ENCODE measurements at regions not wholly inside any gene's neighbourhood (a gene's known extent, or its start where the extent isn't known, plus 50 kb on each side); places are given as distances from the start of the nearest gene placed in this dataset.

DNA sequence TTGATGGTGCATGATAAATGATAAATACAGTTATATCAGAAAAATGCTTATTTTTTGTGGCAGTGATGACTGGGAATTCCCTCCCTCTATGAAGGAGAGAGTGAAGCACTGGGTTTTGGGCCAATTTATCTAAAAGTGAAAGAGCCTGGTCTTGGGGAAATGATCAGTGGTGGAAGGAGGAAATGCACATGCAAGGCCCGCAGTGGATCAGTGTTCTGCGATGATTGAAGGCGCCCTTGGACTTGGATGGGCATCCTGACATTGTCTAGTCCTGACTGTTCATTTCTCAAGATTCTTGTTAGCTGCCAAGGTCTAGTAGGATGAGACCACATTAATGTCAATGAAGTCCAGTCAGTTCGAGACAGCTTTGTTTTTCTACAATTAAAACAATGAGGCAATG, 272.0 kb upstream of the SLC35B3 start:
- H3K4me3 ChIP-seq (ENCODE audit: low read depth, low read length), result no peak overlapping the region
- no peak overlapping the region for H3K27ac ChIP-seq (ENCODE audit: low read depth, low read length)
- no peaks in the 10 kb centered on the region for H3K36me3 ChIP-seq (ENCODE audit: insufficient read depth, low read length)
- no peak overlapping the region for H2AFZ ChIP-seq (ENCODE audit: low read length, unreplicated experiment)
- H3K27me3 ChIP-seq (ENCODE audit: insufficient read depth, low read length), result no peaks in the 10 kb centered on the region
- H3K4me1 ChIP-seq (ENCODE audit: control insufficient read depth, insufficient read depth, low read length, unreplicated experiment), result no peaks in the 10 kb centered on the region
- H3K79me2 ChIP-seq (ENCODE audit: control insufficient read depth, insufficient read depth, low read length, unreplicated experiment), result no peaks in the 10 kb centered on the region

DNA sequence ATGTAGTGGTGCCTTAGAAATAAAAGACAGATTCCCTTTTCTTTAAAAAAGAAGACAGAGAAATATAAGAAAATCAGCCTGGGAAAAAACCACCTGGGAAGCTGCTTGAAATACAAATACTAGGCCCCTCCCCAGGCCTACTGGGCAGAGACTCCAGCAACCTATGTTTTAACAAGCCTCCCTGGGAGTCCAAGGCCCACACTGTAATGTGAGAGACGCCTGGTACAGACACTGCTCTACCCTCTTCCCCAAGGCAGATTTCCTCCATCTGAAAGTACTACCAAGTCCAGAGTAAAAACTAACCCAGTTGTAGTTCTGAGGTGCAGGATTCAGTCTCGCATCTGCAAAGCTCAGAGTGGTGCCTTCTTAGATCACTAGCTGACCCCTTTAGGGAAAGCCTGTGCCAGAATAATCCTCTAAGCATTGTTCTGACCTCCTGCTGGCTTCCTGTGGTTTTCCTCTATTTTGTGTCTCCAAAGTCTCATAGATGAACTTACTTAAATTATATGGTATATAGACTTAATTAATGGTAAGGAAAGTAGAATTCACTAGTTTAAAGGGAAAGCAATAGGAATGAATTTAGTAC, 270.2 kb upstream of the SLC35B3 start:
- Histone ChIP-seq H3K27me3 (ENCODE audit: insufficient read depth, low read length) (no peaks in the 10 kb centered on the region), H3K36me3 (ENCODE audit: insufficient read depth, low read length) (no peaks in the 10 kb centered on the region), H2AFZ (ENCODE audit: low read length, unreplicated experiment) (no peak overlapping the region), H3K27ac (ENCODE audit: low read depth, low read length) (no peak overlapping the region), H3K79me2 (ENCODE audit: control insufficient read depth, insufficient read depth, low read length, unreplicated experiment) (no peaks in the 10 kb centered on the region), H3K4me3 (ENCODE audit: low read depth, low read length) (no peak overlapping the region), H3K4me1 (ENCODE audit: control insufficient read depth, insufficient read depth, low read length, unreplicated experiment) (no peaks in the 10 kb centered on the region)

GRCh38 chr6:8703059-8703458, 267.7 kb upstream of the SLC35B3 start:
- Histone ChIP-seq H3K27ac (ENCODE audit: low read depth, low read length) (no peak overlapping the region), H3K27me3 (ENCODE audit: insufficient read depth, low read length) (no peaks in the 10 kb centered on the region), H3K79me2 (ENCODE audit: control insufficient read depth, insufficient read depth, low read length, unreplicated experiment) (no peaks in the 10 kb centered on the region), H3K4me3 (ENCODE audit: low read depth, low read length) (no peak overlapping the region), H3K36me3 (ENCODE audit: insufficient read depth, low read length) (no peaks in the 10 kb centered on the region), H3K4me1 (ENCODE audit: control insufficient read depth, insufficient read depth, low read length, unreplicated experiment) (no peaks in the 10 kb centered on the region), H2AFZ (ENCODE audit: low read length, unreplicated experiment) (no peak overlapping the region)

GRCh38 chr6:8688821-8689220, 253.5 kb upstream of the SLC35B3 start:
- Histone ChIP-seq H3K36me3 (ENCODE audit: insufficient read depth, low read length) (no peaks in the 10 kb centered on the region), H2AFZ (ENCODE audit: low read length, unreplicated experiment) (no peak overlapping the region), H3K4me1 (ENCODE audit: control insufficient read depth, insufficient read depth, low read length, unreplicated experiment) (no peaks in the 10 kb centered on the region), H3K79me2 (ENCODE audit: control insufficient read depth, insufficient read depth, low read length, unreplicated experiment) (no peaks in the 10 kb centered on the region), H3K27me3 (ENCODE audit: insufficient read depth, low read length) (no peaks in the 10 kb centered on the region), H3K27ac (ENCODE audit: low read depth, low read length) (no peak overlapping the region), H3K4me3 (ENCODE audit: low read depth, low read length) (no peak overlapping the region)

GRCh38 chr6:8686077-8686476, 250.7 kb upstream of the SLC35B3 start:
- Histone ChIP-seq H3K4me3 (ENCODE audit: low read depth, low read length) (no peak overlapping the region), H3K36me3 (ENCODE audit: insufficient read depth, low read length) (no peaks in the 10 kb centered on the region), H3K4me1 (ENCODE audit: control insufficient read depth, insufficient read depth, low read length, unreplicated experiment) (no peaks in the 10 kb centered on the region), H3K27ac (ENCODE audit: low read depth, low read length) (no peak overlapping the region), H3K27me3 (ENCODE audit: insufficient read depth, low read length) (no peaks in the 10 kb centered on the region), H2AFZ (ENCODE audit: low read length, unreplicated experiment) (no peak overlapping the region), H3K79me2 (ENCODE audit: control insufficient read depth, insufficient read depth, low read length, unreplicated experiment) (no peaks in the 10 kb centered on the region)

- no peaks in the 10 kb centered on the region for H3K36me3 ChIP-seq (ENCODE audit: insufficient read depth, low read length)
- H3K27ac ChIP-seq (ENCODE audit: low read depth, low read length), result no peak overlapping the region
- H2AFZ ChIP-seq (ENCODE audit: low read length, unreplicated experiment), result no peak overlapping the region
- H3K27me3 ChIP-seq (ENCODE audit: insufficient read depth, low read length), result no peaks in the 10 kb centered on the region
- no peaks in the 10 kb centered on the region for H3K4me1 ChIP-seq (ENCODE audit: control insufficient read depth, insufficient read depth, low read length, unreplicated experiment)
- H3K79me2 ChIP-seq (ENCODE audit: control insufficient read depth, insufficient read depth, low read length, unreplicated experiment), result no peaks in the 10 kb centered on the region
- H3K4me3 ChIP-seq (ENCODE audit: low read depth, low read length), result no peak overlapping the region
These were observed 247.9 kb upstream of the SLC35B3 start for GRCh38 chr6:8683204-8683603.

DNA sequence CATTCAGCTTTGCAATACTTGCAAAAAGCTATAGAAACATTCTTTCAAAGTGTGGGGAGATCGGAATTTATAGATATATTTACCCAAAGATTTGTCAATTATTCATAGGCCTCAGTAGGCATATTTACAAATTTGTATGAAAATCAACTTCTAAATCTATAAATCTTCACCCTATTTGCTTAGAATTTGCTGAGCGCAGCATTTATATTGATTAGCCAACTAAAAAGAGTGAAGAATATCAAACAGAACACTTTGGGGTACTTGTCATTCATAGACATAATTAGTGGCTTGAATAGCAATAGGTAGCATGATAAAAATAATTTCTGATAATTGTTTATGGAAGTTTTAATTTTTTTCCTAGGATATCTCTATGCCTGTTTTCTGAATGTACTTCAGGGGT, 244.5 kb upstream of the SLC35B3 start:
- Histone ChIP-seq H3K27me3 (ENCODE audit: insufficient read depth, low read length) (no peaks in the 10 kb centered on the region), H3K4me1 (ENCODE audit: control insufficient read depth, insufficient read depth, low read length, unreplicated experiment) (no peaks in the 10 kb centered on the region), H2AFZ (ENCODE audit: low read length, unreplicated experiment) (no peak overlapping the region), H3K27ac (ENCODE audit: low read depth, low read length) (no peak overlapping the region), H3K4me3 (ENCODE audit: low read depth, low read length) (no peak overlapping the region), H3K79me2 (ENCODE audit: control insufficient read depth, insufficient read depth, low read length, unreplicated experiment) (no peaks in the 10 kb centered on the region), H3K36me3 (ENCODE audit: insufficient read depth, low read length) (no peaks in the 10 kb centered on the region)

GRCh38 chr6:8678466-8678865, 243.1 kb upstream of the SLC35B3 start:
- H3K4me1 ChIP-seq (ENCODE audit: control insufficient read depth, insufficient read depth, low read length, unreplicated experiment), result no peaks in the 10 kb centered on the region
- H3K27me3 ChIP-seq (ENCODE audit: insufficient read depth, low read length), result no peaks in the 10 kb centered on the region
- no peaks in the 10 kb centered on the region for H3K36me3 ChIP-seq (ENCODE audit: insufficient read depth, low read length)

DNA sequence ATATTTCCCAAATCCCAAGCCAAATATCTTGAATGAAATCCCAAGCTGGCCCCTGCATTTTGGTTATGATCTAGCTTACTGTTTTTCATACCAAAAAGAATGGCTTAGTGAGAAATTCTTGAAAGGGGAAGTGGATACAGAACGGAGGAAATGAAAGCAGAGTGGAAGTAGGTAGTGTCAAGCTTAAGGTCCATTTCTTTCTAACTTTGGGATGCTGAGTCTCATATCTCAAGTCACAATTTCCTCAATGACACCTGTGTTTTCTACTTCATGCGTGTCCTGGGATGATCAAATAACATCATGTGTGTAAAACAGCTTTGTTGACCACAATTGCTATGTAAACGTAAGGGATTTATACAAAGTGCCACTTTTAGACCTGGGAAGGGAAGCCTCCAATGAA, 238.8 kb upstream of the SLC35B3 start:
- Histone ChIP-seq H3K79me2 (ENCODE audit: control insufficient read depth, insufficient read depth, low read length, unreplicated experiment) (no peaks in the 10 kb centered on the region), H3K27me3 (ENCODE audit: insufficient read depth, low read length) (no peaks in the 10 kb centered on the region), H3K27ac (ENCODE audit: low read depth, low read length) (no peak overlapping the region), H3K36me3 (ENCODE audit: insufficient read depth, low read length) (no peaks in the 10 kb centered on the region), H2AFZ (ENCODE audit: low read length, unreplicated experiment) (no peak overlapping the region), H3K4me1 (ENCODE audit: control insufficient read depth, insufficient read depth, low read length, unreplicated experiment) (no peaks in the 10 kb centered on the region), H3K4me3 (ENCODE audit: low read depth, low read length) (no peak overlapping the region)

More at GRCh38 chr6:8678466-8678865, 243.1 kb upstream of the SLC35B3 start:
- Histone ChIP-seq H3K27ac (ENCODE audit: low read depth, low read length) (no peak overlapping the region), H3K4me3 (ENCODE audit: low read depth, low read length) (no peak overlapping the region), H3K79me2 (ENCODE audit: control insufficient read depth, insufficient read depth, low read length, unreplicated experiment) (no peaks in the 10 kb centered on the region), H2AFZ (ENCODE audit: low read length, unreplicated experiment) (no peak overlapping the region)

DNA sequence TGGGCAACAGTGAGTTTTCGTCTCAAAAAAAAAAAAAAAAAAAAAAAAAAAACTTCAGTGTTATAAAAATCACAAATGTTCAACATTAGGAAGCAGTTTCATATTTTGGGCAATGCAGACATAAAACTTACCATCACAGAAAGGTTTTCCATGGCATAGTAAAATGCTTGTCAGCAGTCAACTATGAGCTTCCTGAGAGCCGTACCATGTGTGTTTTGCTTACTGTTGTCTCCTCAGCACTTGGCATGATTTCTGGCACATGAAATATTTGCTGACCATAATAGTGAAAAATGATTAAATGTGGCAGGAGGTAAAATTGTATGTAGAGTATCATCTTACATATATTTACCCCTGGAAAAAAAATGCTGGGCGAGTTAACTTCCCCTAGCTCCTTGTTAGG, 237.5 kb upstream of the SLC35B3 start:
- Histone ChIP-seq H3K79me2 (ENCODE audit: control insufficient read depth, insufficient read depth, low read length, unreplicated experiment) (no peaks in the 10 kb centered on the region), H3K4me3 (ENCODE audit: low read depth, low read length) (no peak overlapping the region), H2AFZ (ENCODE audit: low read length, unreplicated experiment) (no peak overlapping the region), H3K36me3 (ENCODE audit: insufficient read depth, low read length) (no peaks in the 10 kb centered on the region), H3K27ac (ENCODE audit: low read depth, low read length) (no peak overlapping the region), H3K4me1 (ENCODE audit: control insufficient read depth, insufficient read depth, low read length, unreplicated experiment) (no peaks in the 10 kb centered on the region), H3K27me3 (ENCODE audit: insufficient read depth, low read length) (no peaks in the 10 kb centered on the region)

GRCh38 chr6:8670792-8671191, 235.4 kb upstream of the SLC35B3 start:
- Histone ChIP-seq H3K27ac (ENCODE audit: low read depth, low read length) (no peak overlapping the region), H3K36me3 (ENCODE audit: insufficient read depth, low read length) (no peaks in the 10 kb centered on the region), H3K27me3 (ENCODE audit: insufficient read depth, low read length) (no peaks in the 10 kb centered on the region), H3K4me1 (ENCODE audit: control insufficient read depth, insufficient read depth, low read length, unreplicated experiment) (no peaks in the 10 kb centered on the region), H3K4me3 (ENCODE audit: low read depth, low read length) (no peak overlapping the region), H3K79me2 (ENCODE audit: control insufficient read depth, insufficient read depth, low read length, unreplicated experiment) (no peaks in the 10 kb centered on the region), H2AFZ (ENCODE audit: low read length, unreplicated experiment) (no peak overlapping the region)

All from ACC112 (cell line).